ENCODE measurements at regions not wholly inside any gene's neighbourhood (a gene's known extent, or its start where the extent isn't known, plus 50 kb on each side); places are given as distances from the start of the nearest gene placed in this dataset.
"Not testable (repeated sequence)": the region's sequence is repeated elsewhere in the genome, so short reads cannot be mapped to it uniquely, and the experiment has no call there.

GRCh38 chr7:149635561-149636329 is 137.6 kb downstream of the ZNF467 start:
- FAIRE-seq (no peak), DNase-seq (ENCODE audit: low spot score) (peak; percentile 37)

- FAIRE-seq (no peak), DNase-seq (ENCODE audit: low spot score) (no peak)
Observed at GRCh38 chr7:149633976-149634945, 136.7 kb upstream of the ZNF746 start.

- not testable (repeated sequence) for FAIRE-seq; DNase-seq (ENCODE audit: low spot score)
Observed at GRCh38 chr7:149628361-149629149, 130.9 kb upstream of the ZNF746 start.

GRCh38 chr7:149627911-149628310 is 130.3 kb upstream of the ZNF746 start:
- FAIRE-seq, result no peak

GRCh38 chr7:149626972-149627371 is 129.4 kb upstream of the ZNF746 start:
- FAIRE-seq, result no peak
- DNase-seq (ENCODE audit: low spot score), result no peak

More at GRCh38 chr7:149627911-149628310, 130.3 kb upstream of the ZNF746 start:
- no peak for DNase-seq (ENCODE audit: low spot score)

- no peak for DNase-seq (ENCODE audit: low spot score)
- no peak for FAIRE-seq
Observed at GRCh38 chr7:149625947-149626392, 128.4 kb upstream of the ZNF746 start.

GRCh38 chr7:149625340-149625946 is 127.8 kb upstream of the ZNF746 start:
- FAIRE-seq (peak; percentile 31), DNase-seq (ENCODE audit: low spot score) (peak; percentile 35)

GRCh38 chr7:149624419-149625339 is 127.1 kb upstream of the ZNF746 start:
- FAIRE-seq, result no peak

GRCh38 chr7:149624006-149624405 is 126.4 kb upstream of the ZNF746 start:
- no peak for FAIRE-seq
- DNase-seq (ENCODE audit: low spot score), result no peak

More at GRCh38 chr7:149624419-149625339, 127.1 kb upstream of the ZNF746 start:
- DNase-seq (ENCODE audit: low spot score), result peak; percentile 87

GRCh38 chr7:149623262-149623997 is 125.8 kb upstream of the ZNF746 start:
- FAIRE-seq, result not testable (repeated sequence)
- peak; percentile 39 for DNase-seq (ENCODE audit: low spot score)

GRCh38 chr7:149622444-149623210 is 125.0 kb upstream of the ZNF746 start:
- FAIRE-seq (no peak), DNase-seq (ENCODE audit: low spot score) (no peak)

- no peak for DNase-seq (ENCODE audit: low spot score)
- FAIRE-seq, result no peak
Observed at GRCh38 chr7:149621776-149622175, 124.2 kb upstream of the ZNF746 start.

GRCh38 chr7:149620961-149621360 is 123.4 kb upstream of the ZNF746 start:
- no peak for DNase-seq (ENCODE audit: low spot score)
- FAIRE-seq, result no peak

GRCh38 chr7:149616898-149617297 is 119.3 kb upstream of the ZNF746 start:
- no peak for FAIRE-seq

GRCh38 chr7:149615690-149616270 is 118.2 kb upstream of the ZNF746 start:
- no peak for DNase-seq (ENCODE audit: low spot score)
- FAIRE-seq, result no peak

More at GRCh38 chr7:149616898-149617297, 119.3 kb upstream of the ZNF746 start:
- no peak for DNase-seq (ENCODE audit: low spot score)

GRCh38 chr7:149610441-149611011 is 112.9 kb upstream of the ZNF746 start:
- no peak for FAIRE-seq
- no peak for DNase-seq (ENCODE audit: low spot score)

- no peak for FAIRE-seq
- DNase-seq (ENCODE audit: low spot score), result no peak
Observed at GRCh38 chr7:149608168-149608567, 110.6 kb upstream of the ZNF746 start.
